Hindlimb muscle (tissue), 1 donor: ENCODE measurements at regions not wholly inside any gene's neighbourhood (a gene's known extent, or its start where the extent isn't known, plus 50 kb on each side); places are given as distances from the start of the nearest gene placed in this dataset.
"Not testable (repeated sequence)": the region's sequence is repeated elsewhere in the genome, so short reads cannot be mapped to it uniquely, and the experiment has no call there.

Experiments
- DNase-seq: peaks from one replicate; pipeline ENCODE4 v3.0.0-alpha.2; 2013

- DNase-seq = no peak
Measured at GRCh38 chr3:191518861-191519260, 57.9 kb downstream of the PYDC2 start.

GRCh38 chr3:191521055-191521454, 60.1 kb downstream of the PYDC2 start:
- no peak for DNase-seq

GRCh38 chr3:191523148-191523547, 62.2 kb downstream of the PYDC2 start:
- peak; percentile 6 for DNase-seq

- no peak for DNase-seq
Measured at GRCh38 chr3:191528589-191528988, 67.6 kb downstream of the PYDC2 start.

GRCh38 chr3:191529992-191530391, 69.0 kb downstream of the PYDC2 start:
- no peak for DNase-seq

- no peak for DNase-seq
Measured at GRCh38 chr3:191531434-191531972, 70.5 kb downstream of the PYDC2 start.

- DNase-seq = no peak
Measured at GRCh38 chr3:191543018-191543417, 82.1 kb downstream of the PYDC2 start.

- no peak for DNase-seq
Measured at GRCh38 chr3:191543897-191544296, 82.9 kb downstream of the PYDC2 start.

- DNase-seq = no peak
Measured at GRCh38 chr3:191549357-191549756, 88.4 kb downstream of the PYDC2 start.

- DNase-seq = no peak
Measured at GRCh38 chr3:191555037-191555436, 94.1 kb downstream of the PYDC2 start.

GRCh38 chr3:191557322-191557721, 96.4 kb downstream of the PYDC2 start:
- DNase-seq = no peak

- no peak for DNase-seq
Measured at GRCh38 chr3:191563722-191564121, 102.8 kb downstream of the PYDC2 start.

- DNase-seq = no peak
Measured at GRCh38 chr3:191566469-191566868, 105.5 kb downstream of the PYDC2 start.

GRCh38 chr3:191568206-191568605, 107.2 kb downstream of the PYDC2 start:
- no peak for DNase-seq

GRCh38 chr3:191592105-191592504, 131.1 kb downstream of the PYDC2 start:
- no peak for DNase-seq

- DNase-seq = no peak
Measured at GRCh38 chr3:191593486-191593885, 132.5 kb downstream of the PYDC2 start.

GRCh38 chr3:191615511-191615910, 154.5 kb downstream of the PYDC2 start:
- not testable (repeated sequence) for DNase-seq

GRCh38 chr3:191624299-191624698, 163.3 kb downstream of the PYDC2 start:
- no peak for DNase-seq

- DNase-seq = peak; percentile 5
Measured at GRCh38 chr3:191627064-191627463, 166.1 kb downstream of the PYDC2 start.

- DNase-seq = peak; percentile 8
Measured at GRCh38 chr3:191628571-191628970, 167.6 kb downstream of the PYDC2 start.

GRCh38 chr3:191631496-191631895, 170.5 kb downstream of the PYDC2 start:
- no peak for DNase-seq

GRCh38 chr3:191634902-191635301, 173.9 kb downstream of the PYDC2 start:
- no peak for DNase-seq

GRCh38 chr3:191637611-191638010, 176.6 kb downstream of the PYDC2 start:
- DNase-seq = no peak

- DNase-seq = no peak
Measured at GRCh38 chr3:191641789-191642188, 180.8 kb downstream of the PYDC2 start.

- DNase-seq = no peak
Measured at GRCh38 chr3:191644291-191644690, 183.3 kb downstream of the PYDC2 start.
